ENCODE measurements at regions not wholly inside any gene's neighbourhood (a gene's known extent, or its start where the extent isn't known, plus 50 kb on each side); places are given as distances from the start of the nearest gene placed in this dataset.

DNA sequence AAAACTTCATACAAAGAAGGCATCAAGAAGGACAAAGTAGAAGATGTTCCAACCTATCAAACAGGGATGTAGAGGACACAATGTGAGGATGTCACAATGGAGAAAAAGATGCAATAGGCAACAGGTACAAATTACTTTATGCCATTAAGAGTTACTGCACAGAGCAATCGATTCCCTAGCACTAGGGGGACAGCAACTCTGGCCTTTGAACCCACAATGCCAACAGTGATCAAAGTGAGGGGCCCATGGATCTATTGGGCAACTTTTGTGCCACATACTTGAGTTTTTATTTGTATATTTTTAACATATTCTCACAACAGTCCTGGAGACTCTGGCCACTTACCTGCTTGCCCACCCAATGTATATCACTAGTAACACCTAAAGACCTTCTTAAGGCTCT, 220.2 kb downstream of the HNMT start:
- H3K4me3 ChIP-seq, result no peak overlapping the region
- H3K27me3 ChIP-seq (replicated peaks; ENCODE audit: insufficient read depth), result no peaks in the 10 kb centered on the region
- H2AFZ ChIP-seq, result no peak overlapping the region
- no peaks in the 10 kb centered on the region for H3K9me3 ChIP-seq (ENCODE audit: low read depth)
- H3K9ac ChIP-seq, result no peak overlapping the region
- H3K9me2 ChIP-seq (ENCODE audit: insufficient read depth), result no peaks in the 10 kb centered on the region
- no peak for DNase-seq
- no peak overlapping the region for H3K27ac ChIP-seq
- WGBS, 2 experiments (ENCODE audit: low coverage in 1 of 2, low lambda C conversion rate in 2 of 2, missing lambda C conversion rate in 2 of 2), result 8 to 11% methylated on average over 1 of the region's 1 CpG
- no peaks in the 10 kb centered on the region for H3K4me1 ChIP-seq (ENCODE audit: insufficient read depth)
- TF ChIP-seq EZH2 (IDR thresholded peaks at IDR 0.05; ENCODE audit: insufficient read depth, poor library complexity, severe bottlenecking), result no peak
- in situ Hi-C loops (cut with MboI), result no loop called here
- no peak overlapping the region for H3K4me2 ChIP-seq (ENCODE audit: unreplicated experiment)
- H3K36me3 ChIP-seq (ENCODE audit: low read depth), result no peaks in the 10 kb centered on the region
- H4K20me1 ChIP-seq (ENCODE audit: insufficient read depth), result no peaks in the 10 kb centered on the region
- H3F3A ChIP-seq (ENCODE audit: insufficient read depth), result no peaks in the 10 kb centered on the region
- H3K79me2 ChIP-seq (ENCODE audit: insufficient read depth), result no peaks in the 10 kb centered on the region

- no peaks in the 10 kb centered on the region for H3K36me3 ChIP-seq (ENCODE audit: low read depth)
- no peaks in the 10 kb centered on the region for H3K9me3 ChIP-seq (ENCODE audit: low read depth)
- no peaks in the 10 kb centered on the region for H3F3A ChIP-seq (ENCODE audit: insufficient read depth)
- no peaks in the 10 kb centered on the region for H4K20me1 ChIP-seq (ENCODE audit: insufficient read depth)
- no peaks in the 10 kb centered on the region for H3K9me2 ChIP-seq (ENCODE audit: insufficient read depth)
- no peak for TF ChIP-seq EZH2 (IDR thresholded peaks at IDR 0.05; ENCODE audit: insufficient read depth, poor library complexity, severe bottlenecking)
- TF ChIP-seq EZH2phosphoT487 (IDR thresholded peaks at IDR 0.05; ENCODE audit: insufficient read depth, low read depth), result no peak
- no peak overlapping the region for H3K27ac ChIP-seq
- no peak for DNase-seq
- no peak overlapping the region for H3K4me2 ChIP-seq (ENCODE audit: unreplicated experiment)
- WGBS, 2 experiments (ENCODE audit: low coverage in 1 of 2, low lambda C conversion rate in 2 of 2, missing lambda C conversion rate in 2 of 2), result 96 to 99% methylated on average over 5 of the region's 5 CpGs
- H3K79me2 ChIP-seq (ENCODE audit: insufficient read depth), result no peaks in the 10 kb centered on the region
- H3K4me1 ChIP-seq (ENCODE audit: insufficient read depth), result no peaks in the 10 kb centered on the region
- H3K27me3 ChIP-seq (replicated peaks; ENCODE audit: insufficient read depth), result no peaks in the 10 kb centered on the region
- in situ Hi-C loops (cut with MboI), result no loop called here
- no peak overlapping the region for H3K9ac ChIP-seq
- H2AFZ ChIP-seq, result no peak overlapping the region
- H3K4me3 ChIP-seq, result no peak overlapping the region
Measured at GRCh38 chr2:138185827-138186226, 221.6 kb downstream of the HNMT start.

- Histone ChIP-seq H3K9me3 (ENCODE audit: low read depth) (no peaks in the 10 kb centered on the region), H3K4me3 (no peak overlapping the region), H3K9me2 (ENCODE audit: insufficient read depth) (no peaks in the 10 kb centered on the region), H3K36me3 (ENCODE audit: low read depth) (no peaks in the 10 kb centered on the region), H3K4me2 (ENCODE audit: unreplicated experiment) (no peak overlapping the region), H3K27me3 (replicated peaks; ENCODE audit: insufficient read depth) (no peaks in the 10 kb centered on the region), H2AFZ (no peak overlapping the region), H3K4me1 (ENCODE audit: insufficient read depth) (no peaks in the 10 kb centered on the region), H3K79me2 (ENCODE audit: insufficient read depth) (no peaks in the 10 kb centered on the region), H3F3A (ENCODE audit: insufficient read depth) (no peaks in the 10 kb centered on the region), H3K27ac (no peak overlapping the region), H4K20me1 (ENCODE audit: insufficient read depth) (no peaks in the 10 kb centered on the region), H3K9ac (no peak overlapping the region)
- no peak for DNase-seq
- no peak for TF ChIP-seq EZH2phosphoT487 (IDR thresholded peaks at IDR 0.05; ENCODE audit: insufficient read depth, low read depth)
- TF ChIP-seq EZH2 (IDR thresholded peaks at IDR 0.05; ENCODE audit: insufficient read depth, poor library complexity, severe bottlenecking), result no peak
- in situ Hi-C loops (cut with MboI), result no loop called here
- WGBS, 2 experiments (ENCODE audit: low coverage in 1 of 2, low lambda C conversion rate in 2 of 2, missing lambda C conversion rate in 2 of 2), result 69 to 76% methylated on average over 5 of the region's 5 CpGs
Measured at GRCh38 chr2:138187221-138187620, 222.9 kb downstream of the HNMT start.

DNA sequence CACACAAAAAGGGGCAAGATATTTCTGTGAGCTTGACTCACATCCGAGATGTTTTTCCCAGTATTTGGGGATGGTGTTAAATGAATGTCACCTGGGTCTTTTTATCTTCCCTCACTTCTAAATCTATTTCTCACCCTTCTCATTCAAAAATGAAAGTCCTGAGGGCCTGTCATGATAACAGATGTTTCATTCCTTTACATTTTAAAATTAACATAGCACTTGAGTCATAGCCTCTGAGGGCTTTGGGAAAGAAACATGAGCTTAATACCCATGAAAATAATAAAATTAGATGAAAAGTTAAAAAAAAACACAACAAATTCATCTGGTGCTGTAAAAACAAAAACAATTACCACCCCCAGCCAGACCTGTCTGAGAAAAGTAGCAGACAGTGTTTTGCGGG, 226.7 kb downstream of the HNMT start:
- 53 to 65% methylated on average over 2 of the region's 2 CpGs for WGBS, 2 experiments (ENCODE audit: low coverage in 1 of 2, low lambda C conversion rate in 2 of 2, missing lambda C conversion rate in 2 of 2)
- no peak overlapping the region for H3K9ac ChIP-seq
- no peak overlapping the region for H3K27ac ChIP-seq
- no peaks in the 10 kb centered on the region for H3K79me2 ChIP-seq (ENCODE audit: insufficient read depth)
- no peaks in the 10 kb centered on the region for H4K20me1 ChIP-seq (ENCODE audit: insufficient read depth)
- H3K4me2 ChIP-seq (ENCODE audit: unreplicated experiment), result no peak overlapping the region
- TF ChIP-seq EZH2 (IDR thresholded peaks at IDR 0.05; ENCODE audit: insufficient read depth, poor library complexity, severe bottlenecking) (no peak), EZH2phosphoT487 (IDR thresholded peaks at IDR 0.05; ENCODE audit: insufficient read depth, low read depth) (no peak)
- in situ Hi-C loops (cut with MboI), result no loop called here
- no peak overlapping the region for H2AFZ ChIP-seq
- H3K4me1 ChIP-seq (ENCODE audit: insufficient read depth), result no peaks in the 10 kb centered on the region
- no peaks in the 10 kb centered on the region for H3K36me3 ChIP-seq (ENCODE audit: low read depth)
- H3F3A ChIP-seq (ENCODE audit: insufficient read depth), result no peaks in the 10 kb centered on the region
- no peaks in the 10 kb centered on the region for H3K27me3 ChIP-seq (replicated peaks; ENCODE audit: insufficient read depth)
- no peak overlapping the region for H3K4me3 ChIP-seq
- no peaks in the 10 kb centered on the region for H3K9me3 ChIP-seq (ENCODE audit: low read depth)
- DNase-seq, result no peak
- no peaks in the 10 kb centered on the region for H3K9me2 ChIP-seq (ENCODE audit: insufficient read depth)

All from GM23248 (cell line).